Type B pancreatic cell (in vitro differentiated cells): ENCODE measurements at regions not wholly inside any gene's neighbourhood (a gene's known extent, or its start where the extent isn't known, plus 50 kb on each side); places are given as distances from the start of the nearest gene placed in this dataset.

ENCODE experiments used
- DNase-seq: peaks from one replicate; pipeline ENCODE4 v3.0.0; 2021; ENCODE audit warnings: mixed read lengths; ENCODE audit not compliant: unreplicated experiment; ENCODE audit errors: extremely low spot score
- H3K27ac Mint-ChIP-seq: 2 replicates; pipeline ENCODE4 v1.8.0; 2021; ENCODE audit warnings: mild to moderate bottlenecking, mixed read lengths
- H3K27me3 Mint-ChIP-seq: 2 replicates; pipeline ENCODE4 v1.8.0; 2021; ENCODE audit warnings: mixed read lengths
- H3K36me3 Mint-ChIP-seq: 2 replicates; pipeline ENCODE4 v1.8.0; 2021; ENCODE audit warnings: mixed read lengths
- H3K4me1 Mint-ChIP-seq: one replicate; pipeline ENCODE4 v1.8.0; 2021; ENCODE audit warnings: mixed read lengths; ENCODE audit not compliant: unreplicated experiment
- H3K4me3 Mint-ChIP-seq: 2 replicates; pipeline ENCODE4 v1.8.0; 2021; ENCODE audit warnings: mild to moderate bottlenecking, mixed read lengths
- H3K9me3 Mint-ChIP-seq: 2 replicates; pipeline ENCODE4 v1.8.0; 2021; ENCODE audit warnings: mixed read lengths
- CTCF ChIP-seq: fragments of 200-600 bp; sonication (generic); conservative IDR thresholded peaks from 2 replicates; pipeline ENCODE4 v1.5.0; 2021; ENCODE audit warnings: antibody characterized with exemption, mild to moderate bottlenecking

- DNase-seq = no peak
- no peak for TF ChIP-seq CTCF
- Mint-ChIP-seq H3K27me3 (no peaks in the 10 kb centered on the region), H3K9me3 (no peaks in the 10 kb centered on the region), H3K36me3 (no peaks in the 10 kb centered on the region), H3K4me3 (no peak overlapping the region), H3K4me1 (no peaks in the 10 kb centered on the region), H3K27ac (no peak overlapping the region)
Measured at GRCh38 chrX:79557212-79557611, 190.1 kb upstream of the ITM2A start.

GRCh38 chrX:79556800-79557199, 189.7 kb upstream of the ITM2A start:
- no peaks in the 10 kb centered on the region for H3K36me3 Mint-ChIP-seq
- no peak overlapping the region for H3K4me3 Mint-ChIP-seq
- H3K27me3 Mint-ChIP-seq = no peaks in the 10 kb centered on the region
- H3K27ac Mint-ChIP-seq = no peak overlapping the region
- H3K9me3 Mint-ChIP-seq = no peaks in the 10 kb centered on the region
- no peak for DNase-seq
- TF ChIP-seq CTCF = no peak
- no peaks in the 10 kb centered on the region for H3K4me1 Mint-ChIP-seq

GRCh38 chrX:79530310-79531108, 163.4 kb upstream of the ITM2A start:
- no peaks in the 10 kb centered on the region for H3K9me3 Mint-ChIP-seq
- H3K27ac Mint-ChIP-seq = no peak overlapping the region
- no peaks in the 10 kb centered on the region for H3K36me3 Mint-ChIP-seq
- no peak for TF ChIP-seq CTCF
- no peak overlapping the region for H3K4me3 Mint-ChIP-seq
- H3K27me3 Mint-ChIP-seq = no peaks in the 10 kb centered on the region
- H3K4me1 Mint-ChIP-seq = no peaks in the 10 kb centered on the region
- DNase-seq = no peak

GRCh38 chrX:79524642-79525041, 157.5 kb upstream of the ITM2A start:
- no peaks in the 10 kb centered on the region for H3K27me3 Mint-ChIP-seq
- H3K27ac Mint-ChIP-seq = no peak overlapping the region
- no peak for DNase-seq
- peak; percentile 34 for TF ChIP-seq CTCF
- H3K9me3 Mint-ChIP-seq = no peaks in the 10 kb centered on the region
- H3K36me3 Mint-ChIP-seq = no peaks in the 10 kb centered on the region
- no peaks in the 10 kb centered on the region for H3K4me1 Mint-ChIP-seq
- no peak overlapping the region for H3K4me3 Mint-ChIP-seq

- TF ChIP-seq CTCF = no peak
- H3K4me1 Mint-ChIP-seq = no peaks in the 10 kb centered on the region
Measured at GRCh38 chrX:79515529-79515928, 148.4 kb upstream of the ITM2A start.

GRCh38 chrX:79511799-79512198, 144.7 kb upstream of the ITM2A start:
- Mint-ChIP-seq H3K27me3 (no peaks in the 10 kb centered on the region), H3K27ac (no peak overlapping the region), H3K36me3 (no peaks in the 10 kb centered on the region), H3K4me1 (no peaks in the 10 kb centered on the region), H3K4me3 (no peak overlapping the region), H3K9me3 (no peaks in the 10 kb centered on the region)
- no peak for DNase-seq
- no peak for TF ChIP-seq CTCF

More at GRCh38 chrX:79515529-79515928, 148.4 kb upstream of the ITM2A start:
- no peak overlapping the region for H3K4me3 Mint-ChIP-seq
- H3K36me3 Mint-ChIP-seq = no peaks in the 10 kb centered on the region
- no peak overlapping the region for H3K27ac Mint-ChIP-seq
- H3K27me3 Mint-ChIP-seq = no peaks in the 10 kb centered on the region
- DNase-seq = no peak
- no peaks in the 10 kb centered on the region for H3K9me3 Mint-ChIP-seq
